ENCODE measurements at regions not wholly inside any gene's neighbourhood (a gene's known extent, or its start where the extent isn't known, plus 50 kb on each side); places are given as distances from the start of the nearest gene placed in this dataset.

- no peak for TF ChIP-seq POLR2A (IDR thresholded peaks at IDR 0.05; ENCODE audit: low read length)
- TF ChIP-seq GATA1 (IDR thresholded peaks at IDR 0.05; ENCODE audit: low read depth, low read length), result no peak
Observed at GRCh38 chr1:234538930-234539649, 60.1 kb upstream of the TARBP1 start.

All from erythroblast (primary cell).